ENCODE measurements at regions not wholly inside any gene's neighbourhood (a gene's known extent, or its start where the extent isn't known, plus 50 kb on each side); places are given as distances from the start of the nearest gene placed in this dataset.

GRCh38 chr6:21967056-21967974 is 329.5 kb downstream of the PRL start:
- Histone ChIP-seq H2AFZ (ENCODE audit: low read length) (no peak overlapping the region), H3K4me1 (ENCODE audit: insufficient read depth, low read length, poor library complexity, severe bottlenecking) (peaks cover 65% of the 10 kb centered on the region), H3K4me3 (ENCODE audit: low read length, poor library complexity, severe bottlenecking) (no peak overlapping the region), H3K79me2 (ENCODE audit: insufficient read depth, low read length) (peaks cover 76% of the 10 kb centered on the region), H3K9ac (ENCODE audit: low read depth, low read length, poor library complexity, severe bottlenecking) (no peak overlapping the region), H4K20me1 (ENCODE audit: insufficient read depth, low read length, poor library complexity, severe bottlenecking) (peaks cover 47% of the 10 kb centered on the region), H3K9me2 (replicated peaks; ENCODE audit: low read depth, low read length) (no peaks in the 10 kb centered on the region), H3K9me3 (ENCODE audit: insufficient read depth, low read depth, low read length) (no peaks in the 10 kb centered on the region), H3F3A (ENCODE audit: low read depth) (peaks cover 4% of the 10 kb centered on the region; the same call in 1 of the 2 replicates), H3K27me3 (ENCODE audit: insufficient read depth, low read length, poor library complexity, severe bottlenecking) (no peaks in the 10 kb centered on the region), H3K4me2 (ENCODE audit: low read depth, low read length, poor library complexity, severe bottlenecking) (no peak overlapping the region), H3K36me3 (ENCODE audit: insufficient read depth, low read length) (peaks cover 15% of the 10 kb centered on the region)
- TF ChIP-seq CTCF (conservative IDR thresholded peaks at IDR 0.05; ENCODE audit: low read length): no peak
- TF ChIP-seq EZH2phosphoT487 (IDR thresholded peaks at IDR 0.05; ENCODE audit: borderline replicate concordance): no peak

GRCh38 chr6:21968411-21968810 is 328.4 kb downstream of the PRL start:
- H3K9ac ChIP-seq (ENCODE audit: low read depth, low read length, poor library complexity, severe bottlenecking): no peak overlapping the region
- H2AFZ ChIP-seq (ENCODE audit: low read length): no peak overlapping the region
- no peak overlapping the region for H3K4me2 ChIP-seq (ENCODE audit: low read depth, low read length, poor library complexity, severe bottlenecking)
- H3K79me2 ChIP-seq (ENCODE audit: insufficient read depth, low read length): peaks cover 79% of the 10 kb centered on the region
- peaks cover 45% of the 10 kb centered on the region for H4K20me1 ChIP-seq (ENCODE audit: insufficient read depth, low read length, poor library complexity, severe bottlenecking)
- no peak for TF ChIP-seq CTCF (conservative IDR thresholded peaks at IDR 0.05; ENCODE audit: low read length)
- TF ChIP-seq EZH2phosphoT487 (IDR thresholded peaks at IDR 0.05; ENCODE audit: borderline replicate concordance): no peak
- H3K4me1 ChIP-seq (ENCODE audit: insufficient read depth, low read length, poor library complexity, severe bottlenecking): peaks cover 62% of the 10 kb centered on the region
- H3K4me3 ChIP-seq (ENCODE audit: low read length, poor library complexity, severe bottlenecking): no peak overlapping the region
- H3K9me2 ChIP-seq (replicated peaks; ENCODE audit: low read depth, low read length): no peaks in the 10 kb centered on the region
- H3F3A ChIP-seq (ENCODE audit: low read depth): peaks cover 4% of the 10 kb centered on the region; the same call in 1 of the 2 replicates
- H3K36me3 ChIP-seq (ENCODE audit: insufficient read depth, low read length): peaks cover 20% of the 10 kb centered on the region
- H3K9me3 ChIP-seq (ENCODE audit: insufficient read depth, low read depth, low read length): no peaks in the 10 kb centered on the region
- H3K27me3 ChIP-seq (ENCODE audit: insufficient read depth, low read length, poor library complexity, severe bottlenecking): no peaks in the 10 kb centered on the region

- Histone ChIP-seq H3K4me1 (ENCODE audit: insufficient read depth, low read length, poor library complexity, severe bottlenecking) (peaks cover 54% of the 10 kb centered on the region), H3K36me3 (ENCODE audit: insufficient read depth, low read length) (peaks cover 28% of the 10 kb centered on the region)
Observed at GRCh38 chr6:21969192-21969591, 327.6 kb downstream of the PRL start.

More at GRCh38 chr6:21969192-21969591, 327.6 kb downstream of the PRL start:
- no peak overlapping the region for H3K9ac ChIP-seq (ENCODE audit: low read depth, low read length, poor library complexity, severe bottlenecking)
- TF ChIP-seq CTCF (conservative IDR thresholded peaks at IDR 0.05; ENCODE audit: low read length) (no peak), EZH2phosphoT487 (IDR thresholded peaks at IDR 0.05; ENCODE audit: borderline replicate concordance) (no peak)
- H3K9me3 ChIP-seq (ENCODE audit: insufficient read depth, low read depth, low read length): no peaks in the 10 kb centered on the region
- no peak overlapping the region for H2AFZ ChIP-seq (ENCODE audit: low read length)
- H3K79me2 ChIP-seq (ENCODE audit: insufficient read depth, low read length): peaks cover 79% of the 10 kb centered on the region
- H3F3A ChIP-seq (ENCODE audit: low read depth): no peaks in the 10 kb centered on the region; the same call in 1 of the 2 replicates
- H3K27me3 ChIP-seq (ENCODE audit: insufficient read depth, low read length, poor library complexity, severe bottlenecking): no peaks in the 10 kb centered on the region
- H4K20me1 ChIP-seq (ENCODE audit: insufficient read depth, low read length, poor library complexity, severe bottlenecking): peaks cover 41% of the 10 kb centered on the region
- no peak overlapping the region for H3K4me3 ChIP-seq (ENCODE audit: low read length, poor library complexity, severe bottlenecking)
- H3K4me2 ChIP-seq (ENCODE audit: low read depth, low read length, poor library complexity, severe bottlenecking): no peak overlapping the region
- no peaks in the 10 kb centered on the region for H3K9me2 ChIP-seq (replicated peaks; ENCODE audit: low read depth, low read length)

Data from Loucy (cell line).